ENCODE measurements at regions not wholly inside any gene's neighbourhood (a gene's known extent, or its start where the extent isn't known, plus 50 kb on each side); places are given as distances from the start of the nearest gene placed in this dataset.

- intact Hi-C loops (cut with DNase I): no loop called here
- no peaks in the 10 kb centered on the region for H3K4me1 ChIP-seq
- no peak for ATAC-seq
- H3K36me3 ChIP-seq: no peaks in the 10 kb centered on the region
- H3K27me3 ChIP-seq: peaks cover 0 to 5% of the 10 kb centered on the region in 2 donors
- no peak overlapping the region for H3K4me3 ChIP-seq
- H3K27ac ChIP-seq: no peak overlapping the region
- WGBS (ENCODE audit: insufficient coverage, low coverage, low lambda C conversion rate, missing lambda C conversion rate): 59% methylated on average over 3 of the region's 3 CpGs
- no peaks in the 10 kb centered on the region for H3K9me3 ChIP-seq
- TF ChIP-seq POLR2A (IDR thresholded peaks at IDR 0.05) (no peak), CTCF (IDR thresholded peaks at IDR 0.05) (no peak)
- no peak for DNase-seq
Measured at GRCh38 chr13:90632184-90632583, 715.3 kb upstream of the MIR17HG start.

- no peak for TF ChIP-seq CTCF (IDR thresholded peaks at IDR 0.05)
- no peak for TF ChIP-seq POLR2A (IDR thresholded peaks at IDR 0.05)
- ATAC-seq: no peak
- Histone ChIP-seq H3K9me3 (no peaks in the 10 kb centered on the region), H3K27me3 (peaks cover 0 to 5% of the 10 kb centered on the region in 2 donors), H3K4me3 (no peak overlapping the region), H3K27ac (no peak overlapping the region), H3K4me1 (no peaks in the 10 kb centered on the region), H3K36me3 (no peaks in the 10 kb centered on the region)
- intact Hi-C loops (cut with DNase I): no loop called here
- no peak for DNase-seq
Measured at GRCh38 chr13:90633849-90634248, 713.6 kb upstream of the MIR17HG start.

- Histone ChIP-seq H3K27me3 (no peaks in the 10 kb centered on the region), H3K36me3 (no peaks in the 10 kb centered on the region), H3K4me1 (no peaks in the 10 kb centered on the region), H3K4me3 (no peak overlapping the region), H3K9me3 (no peaks in the 10 kb centered on the region), H3K27ac (no peak overlapping the region)
- DNase-seq (no peak), ATAC-seq (no peak)
- no peak for TF ChIP-seq POLR2A (IDR thresholded peaks at IDR 0.05)
- TF ChIP-seq CTCF (IDR thresholded peaks at IDR 0.05): no peak
- WGBS (ENCODE audit: insufficient coverage, low coverage, low lambda C conversion rate, missing lambda C conversion rate): 80% methylated on average over 1 of the region's 1 CpG
- intact Hi-C loops (cut with DNase I): no loop called here
Measured at GRCh38 chr13:90640976-90641375, 706.5 kb upstream of the MIR17HG start.

- intact Hi-C loops (cut with DNase I): no loop called here
- Histone ChIP-seq H3K4me1 (no peaks in the 10 kb centered on the region), H3K36me3 (no peaks in the 10 kb centered on the region), H3K27me3 (no peaks in the 10 kb centered on the region), H3K9me3 (no peaks in the 10 kb centered on the region), H3K4me3 (no peak overlapping the region), H3K27ac (no peak overlapping the region)
- TF ChIP-seq CTCF (IDR thresholded peaks at IDR 0.05) (no peak), POLR2A (IDR thresholded peaks at IDR 0.05) (no peak)
- DNase-seq (no peak), ATAC-seq (no peak)
- 73% methylated on average over 2 of the region's 2 CpGs for WGBS (ENCODE audit: insufficient coverage, low coverage, low lambda C conversion rate, missing lambda C conversion rate)
Measured at GRCh38 chr13:90641884-90642283, 705.6 kb upstream of the MIR17HG start.

GRCh38 chr13:90645582-90645981, 701.9 kb upstream of the MIR17HG start:
- ATAC-seq (no peak), DNase-seq (no peak)
- intact Hi-C loops (cut with DNase I): no loop called here
- TF ChIP-seq CTCF (IDR thresholded peaks at IDR 0.05) (no peak), POLR2A (IDR thresholded peaks at IDR 0.05) (no peak)
- H3K4me3 ChIP-seq: no peak overlapping the region
- no peaks in the 10 kb centered on the region for H3K4me1 ChIP-seq
- no peak overlapping the region for H3K27ac ChIP-seq
- no peaks in the 10 kb centered on the region for H3K27me3 ChIP-seq
- 89% methylated on average over 1 of the region's 1 CpG for WGBS (ENCODE audit: insufficient coverage, low coverage, low lambda C conversion rate, missing lambda C conversion rate)
- H3K36me3 ChIP-seq: no peaks in the 10 kb centered on the region
- H3K9me3 ChIP-seq: no peaks in the 10 kb centered on the region
